WTC11 (cell line): ENCODE measurements at regions not wholly inside any gene's neighbourhood (a gene's known extent, or its start where the extent isn't known, plus 50 kb on each side); places are given as distances from the start of the nearest gene placed in this dataset.

Experiments
- ATAC-seq: fragments of 200-7000 bp; cut with Tn5 transposase; 2 replicates; pipeline ENCODE4 v1.10.0; 2021; ENCODE audit warnings: mild to moderate bottlenecking, moderate library complexity
- CTCF ChIA-PET: fragments of 300-600 bp; sonication (Branson Sonifier 250); formaldehyde crosslinking; loops from one replicate; lab custom pipeline; 2021; ENCODE audit warnings: antibody characterized with exemption; lab: Charles Lee
- POLR2A ChIA-PET: fragments of 350-600 bp; sonication (Branson Sonifier 250); formaldehyde crosslinking; loops from one replicate; lab custom pipeline; 2021; ENCODE audit warnings: antibody characterized with exemption; lab: Charles Lee
- DNase-seq: peaks from one replicate; pipeline ENCODE4 v3.0.0; 2021; ENCODE audit warnings: low spot score
- H3K27ac Mint-ChIP-seq: 2 replicates; pipeline ENCODE4 v1.8.0; 2021; ENCODE audit warnings: mixed read lengths
- H3K27me3 Mint-ChIP-seq: 2 replicates; pipeline ENCODE4 v1.8.0; 2021; ENCODE audit warnings: low read depth, mild to moderate bottlenecking, moderate library complexity, mixed read lengths
- H3K36me3 Mint-ChIP-seq: 2 replicates; pipeline ENCODE4 v1.8.0; 2021; ENCODE audit warnings: mixed read lengths
- H3K4me1 Mint-ChIP-seq: 2 replicates; pipeline ENCODE4 v1.8.0; 2022; ENCODE audit warnings: mixed read lengths
- H3K4me3 Mint-ChIP-seq: 2 replicates; pipeline ENCODE4 v1.8.0; 2021; ENCODE audit warnings: mild to moderate bottlenecking, moderate library complexity, mixed read lengths
- H3K9me3 Mint-ChIP-seq: 2 replicates; pipeline ENCODE4 v1.8.0; 2021; ENCODE audit warnings: mixed read lengths
- AR ChIP-seq: fragments of 250-450 bp; sonication (Bioruptor Pico); IDR thresholded peaks from 2 replicates; pipeline ENCODE4 v1.9.0; 2021; ENCODE audit warnings: mild to moderate bottlenecking
- CDX4 ChIP-seq: fragments of 250-450 bp; sonication (Bioruptor Pico); IDR thresholded peaks from 2 replicates; pipeline ENCODE4 v1.9.0; 2021; ENCODE audit warnings: moderate library complexity, mild to moderate bottlenecking, inconsistent platforms, borderline replicate concordance
- CREB1 ChIP-seq: sonication (generic); formaldehyde crosslinking; IDR thresholded peaks from 2 replicates; pipeline ENCODE4 v1.8.0; 2023; ENCODE audit warnings: mild to moderate bottlenecking, missing genetic modification reagents
- EMX1 ChIP-seq: fragments of 250-450 bp; sonication (Bioruptor Pico); IDR thresholded peaks from 2 replicates; pipeline ENCODE4 v1.8.0; 2021; ENCODE audit warnings: mild to moderate bottlenecking
- HMGXB4 ChIP-seq: sonication (generic); formaldehyde crosslinking; IDR thresholded peaks from 2 replicates; pipeline ENCODE4 v1.8.1; 2023; ENCODE audit warnings: mild to moderate bottlenecking, moderate library complexity, missing genetic modification reagents
- PRDM15 ChIP-seq: sonication (generic); formaldehyde crosslinking; IDR thresholded peaks from 2 replicates; pipeline ENCODE4 v1.8.0; 2022; ENCODE audit warnings: missing genetic modification reagents
- SP1 ChIP-seq: sonication (generic); formaldehyde crosslinking; conservative IDR thresholded peaks from 2 replicates; pipeline ENCODE4 v1.8.1; 2022; ENCODE audit warnings: missing genetic modification reagents
- TP53 ChIP-seq: sonication (generic); formaldehyde crosslinking; IDR thresholded peaks from 2 replicates; pipeline ENCODE4 v1.8.1; 2023; ENCODE audit warnings: mild to moderate bottlenecking, missing genetic modification reagents
- ZNF263 ChIP-seq: sonication (generic); formaldehyde crosslinking; IDR thresholded peaks from 2 replicates; pipeline ENCODE4 v1.8.1; 2022; ENCODE audit warnings: low read depth, mild to moderate bottlenecking, moderate library complexity, missing genetic modification reagents
- ZNF416 ChIP-seq: fragments of 250-450 bp; sonication (Bioruptor Pico); IDR thresholded peaks from 2 replicates; pipeline ENCODE4 v1.9.0; 2021; ENCODE audit warnings: mild to moderate bottlenecking, inconsistent platforms
- ZNF532 ChIP-seq: fragments of 250-450 bp; sonication (Bioruptor Pico); IDR thresholded peaks from 2 replicates; pipeline ENCODE4 v1.9.0; 2021; ENCODE audit warnings: mild to moderate bottlenecking, borderline replicate concordance

- Mint-ChIP-seq H3K27ac (no peak overlapping the region), H3K36me3 (no peaks in the 10 kb centered on the region), H3K4me3 (no peak overlapping the region), H3K4me1 (peaks cover 9% of the 10 kb centered on the region), H3K27me3 (no peaks in the 10 kb centered on the region), H3K9me3 (peaks cover 10% of the 10 kb centered on the region)
- CTCF ChIA-PET, result no interaction called here
- ATAC-seq (no peak), DNase-seq (no peak)
- TF ChIP-seq ZNF263 (CRISPR knock-in tag) (no peak), TP53 (CRISPR knock-in tag) (no peak), ZNF416 (CRISPR knock-in tag) (no peak), AR (CRISPR knock-in tag) (no peak), PRDM15 (CRISPR knock-in tag) (no peak)
- POLR2A ChIA-PET, result no interaction called here
Measured at GRCh38 chr10:64813391-64813790, 1292.2 kb downstream of the REEP3 start.

- ATAC-seq, result no peak
- no peaks in the 10 kb centered on the region for H3K27me3 Mint-ChIP-seq
- H3K36me3 Mint-ChIP-seq, result no peaks in the 10 kb centered on the region
- TF ChIP-seq HMGXB4 (CRISPR knock-in tag) (no peak), EMX1 (CRISPR knock-in tag) (no peak), SP1 (CRISPR knock-in tag) (no peak), ZNF532 (CRISPR knock-in tag) (no peak), CREB1 (CRISPR knock-in tag) (no peak), TP53 (CRISPR knock-in tag) (no peak), CDX4 (CRISPR knock-in tag) (no peak)
- TF ChIP-seq, all 79 proteins: peak for 0
- H3K4me1 Mint-ChIP-seq, result peaks cover 9% of the 10 kb centered on the region
- CTCF ChIA-PET, result no interaction called here
- no peak overlapping the region for H3K4me3 Mint-ChIP-seq
- no peak overlapping the region for H3K27ac Mint-ChIP-seq
- POLR2A ChIA-PET, result no interaction called here
- no peak for DNase-seq
- H3K9me3 Mint-ChIP-seq, result peaks cover 10% of the 10 kb centered on the region
Measured at GRCh38 chr10:64814201-64814600, 1293.0 kb downstream of the REEP3 start.
